GM18858 (cell line): ENCODE measurements at regions not wholly inside any gene's neighbourhood (a gene's known extent, or its start where the extent isn't known, plus 50 kb on each side); places are given as distances from the start of the nearest gene placed in this dataset.
"Not testable (repeated sequence)": the region's sequence is repeated elsewhere in the genome, so short reads cannot be mapped to it uniquely, and the experiment has no call there.

ENCODE experiments used
- ATAC-seq: cut with Tn5 transposase; IDR thresholded peaks from one replicate; pipeline ENCODE4 v1.9.1; 2021; ENCODE audit not compliant: unreplicated experiment

DNA sequence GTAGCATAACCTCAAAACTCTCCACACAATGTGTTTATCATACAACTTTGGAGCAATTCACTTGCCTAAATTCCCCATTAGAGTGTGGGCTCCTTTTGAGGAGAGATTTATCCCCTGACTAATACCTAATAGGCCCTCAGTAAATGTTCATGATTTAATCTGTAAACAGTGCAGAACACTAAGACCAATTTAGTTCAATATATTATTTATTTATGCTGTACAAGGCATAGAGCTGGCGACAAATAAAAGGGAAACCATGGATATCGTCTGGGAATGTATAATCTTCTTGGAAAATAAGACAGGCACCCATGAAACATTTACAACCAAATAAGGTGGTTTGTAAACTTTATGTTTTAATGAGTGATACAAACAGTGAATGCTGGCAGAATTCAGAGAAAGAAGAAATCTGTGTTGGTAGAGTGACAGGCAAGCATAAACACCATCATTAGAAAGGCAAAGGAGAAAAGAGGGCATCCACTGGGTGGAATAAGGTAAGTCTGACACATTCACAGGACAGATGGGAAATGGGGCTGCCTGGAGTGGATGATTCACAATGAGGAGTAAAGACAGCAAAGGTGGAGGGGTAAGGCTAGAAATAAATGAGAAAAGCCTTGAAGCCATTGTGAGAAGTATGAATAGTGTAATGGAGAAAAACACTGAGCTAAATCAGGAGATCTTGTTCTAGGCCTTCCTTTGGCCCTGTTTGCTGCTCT, 106.1 kb upstream of the MIR17HG start:
- ATAC-seq: no peak

DNA sequence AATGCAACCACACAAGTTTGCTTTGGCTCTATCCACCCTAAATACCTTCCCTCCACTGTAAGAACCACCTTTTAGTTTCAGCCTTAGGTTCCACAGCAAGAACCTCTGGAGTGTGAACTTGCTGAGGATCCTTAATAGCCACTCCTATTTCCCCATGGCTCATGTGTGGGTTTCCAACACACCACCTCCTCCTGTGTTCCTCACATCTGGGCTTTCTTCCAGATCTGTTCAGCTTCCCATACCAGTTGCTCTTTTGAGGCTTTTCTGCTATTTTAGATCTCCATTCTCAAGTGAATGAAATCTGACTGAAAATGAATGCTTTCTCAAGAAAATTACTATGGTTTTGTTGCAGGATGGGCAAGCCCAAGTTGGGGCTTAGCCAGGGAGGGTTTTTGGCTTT, 104.8 kb upstream of the MIR17HG start:
- no peak for ATAC-seq

DNA sequence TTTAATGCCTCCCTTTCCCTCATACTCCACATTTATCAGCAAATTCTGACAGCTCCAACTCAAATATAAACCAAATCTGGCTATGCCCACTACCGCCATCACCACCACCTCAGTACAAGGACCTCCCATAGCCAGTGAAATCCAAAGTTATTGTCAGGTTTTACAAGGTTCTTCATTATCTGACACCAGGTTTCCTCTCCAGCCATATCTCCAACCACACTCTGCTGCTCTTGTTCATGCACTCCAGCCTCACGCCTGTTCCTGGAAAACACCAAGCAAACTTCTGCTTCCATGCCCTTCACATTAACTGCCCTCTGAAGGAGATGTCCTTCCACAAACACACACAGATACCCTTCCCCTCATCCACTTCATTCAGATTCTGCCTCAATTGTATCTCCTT, 102.2 kb upstream of the MIR17HG start:
- no peak for ATAC-seq

DNA sequence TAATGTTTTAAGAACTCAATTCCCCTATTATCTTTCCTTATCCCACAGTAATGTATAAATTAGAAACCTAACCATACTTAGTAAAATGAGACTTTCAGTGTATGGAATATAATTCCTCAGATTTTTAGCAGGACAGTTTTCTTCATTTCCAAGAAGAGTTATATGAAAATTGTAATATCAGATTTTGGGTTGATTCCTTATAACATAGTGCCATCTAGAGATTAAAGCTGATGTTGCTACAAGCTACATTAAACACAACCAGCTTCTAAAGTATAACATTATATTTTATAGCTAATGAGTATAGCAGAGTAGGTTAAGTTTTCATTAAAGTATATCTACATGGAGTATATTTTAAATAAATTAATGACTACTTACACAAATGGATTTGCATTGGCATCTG, 99.7 kb upstream of the MIR17HG start:
- no peak for ATAC-seq

DNA sequence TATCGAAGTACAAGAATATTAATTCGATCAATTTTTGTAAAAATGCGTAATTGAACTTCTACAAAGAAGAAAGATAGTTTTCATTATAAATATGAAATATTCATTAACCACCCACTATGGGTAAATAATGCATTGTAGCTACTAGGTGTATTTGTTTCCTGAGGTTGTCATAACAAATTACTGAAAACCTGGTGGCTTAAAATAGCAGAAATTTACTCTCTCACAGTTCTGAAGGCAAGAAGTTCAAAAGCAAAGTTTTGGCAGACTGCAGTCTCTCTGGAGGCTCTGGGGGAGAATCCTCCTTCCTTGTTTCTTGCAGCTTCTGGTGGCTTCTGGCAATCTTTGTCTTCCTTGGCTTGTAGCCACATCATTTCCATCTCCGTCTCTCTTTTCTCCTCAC, 99.2 kb upstream of the MIR17HG start:
- no peak for ATAC-seq

DNA sequence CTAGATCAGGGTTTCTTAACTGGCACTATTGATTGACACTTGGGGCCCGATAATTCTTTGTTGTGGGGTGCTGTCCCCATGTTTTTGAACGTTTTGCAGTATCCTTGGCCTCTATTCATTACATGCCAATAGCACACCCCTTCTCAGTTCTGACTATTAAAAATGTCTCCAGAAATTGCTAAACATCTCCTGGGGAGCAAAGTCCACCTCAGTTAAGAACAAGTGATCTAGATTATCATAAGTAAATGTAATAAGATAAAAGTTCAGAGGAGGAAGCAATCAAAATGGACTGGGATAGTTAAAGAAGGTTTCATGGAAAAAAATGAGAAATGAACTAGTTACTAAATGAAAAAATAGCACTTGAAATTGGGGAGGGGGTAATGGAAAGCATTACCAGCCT, 98.1 kb upstream of the MIR17HG start:
- no peak for ATAC-seq

DNA sequence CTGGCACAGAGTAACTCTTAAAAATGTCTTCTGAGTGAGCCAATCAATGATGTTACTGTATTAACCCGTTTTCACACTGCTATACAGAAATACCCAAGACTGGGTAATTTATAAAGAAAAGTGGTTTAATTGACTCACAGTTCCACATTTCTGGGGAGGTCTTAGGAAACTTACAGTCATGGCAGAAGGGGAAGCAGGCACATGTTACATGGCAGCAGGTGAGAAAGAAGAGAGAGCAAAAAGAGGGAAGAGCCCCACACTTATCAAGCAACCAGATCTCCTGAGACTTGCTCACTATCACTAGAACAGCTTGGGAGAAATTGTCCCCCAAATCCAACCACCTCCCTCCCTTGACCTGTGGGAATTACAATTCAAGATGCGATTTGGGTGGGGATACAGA, 97.6 kb upstream of the MIR17HG start:
- no peak for ATAC-seq

DNA sequence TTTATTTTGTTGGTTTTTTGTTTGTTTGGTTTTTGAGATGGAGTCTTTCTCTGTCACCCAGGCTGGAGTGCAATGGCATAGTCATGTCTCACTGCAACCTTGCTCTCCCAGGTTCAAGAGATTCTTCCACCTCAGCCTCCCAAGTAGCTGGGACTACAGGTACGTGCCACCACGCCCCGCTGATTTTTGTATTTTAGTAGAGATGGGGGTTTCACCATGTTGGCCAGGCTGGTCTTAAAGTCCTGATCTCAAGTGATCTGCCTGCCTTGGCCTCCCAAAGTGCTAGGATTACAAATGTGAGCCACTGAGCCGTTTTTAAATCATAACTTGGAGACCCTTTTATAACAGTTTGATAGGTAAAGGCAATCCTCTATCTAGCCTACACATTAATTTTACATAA, 95.9 kb upstream of the MIR17HG start:
- ATAC-seq: not testable (repeated sequence)

DNA sequence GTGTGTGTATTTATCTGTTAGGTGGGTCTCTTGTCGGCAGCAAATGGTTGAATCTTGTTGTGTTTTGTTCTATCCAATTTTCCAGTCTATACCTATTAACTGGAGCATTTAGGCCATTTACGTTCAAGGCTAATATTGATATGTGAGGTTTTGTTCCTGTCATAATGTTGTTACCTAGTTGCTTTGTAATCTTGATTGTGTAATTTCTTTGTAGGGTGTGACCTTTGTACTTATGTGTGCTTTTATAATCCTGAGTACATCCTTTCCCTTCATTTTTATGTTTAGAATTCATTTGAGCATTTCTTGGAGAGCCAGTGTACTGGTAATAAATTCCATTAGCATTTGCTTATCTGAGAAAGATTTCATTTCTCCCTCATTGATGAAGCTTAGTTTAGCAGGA, 83.0 kb upstream of the MIR17HG start:
- ATAC-seq: no peak

DNA sequence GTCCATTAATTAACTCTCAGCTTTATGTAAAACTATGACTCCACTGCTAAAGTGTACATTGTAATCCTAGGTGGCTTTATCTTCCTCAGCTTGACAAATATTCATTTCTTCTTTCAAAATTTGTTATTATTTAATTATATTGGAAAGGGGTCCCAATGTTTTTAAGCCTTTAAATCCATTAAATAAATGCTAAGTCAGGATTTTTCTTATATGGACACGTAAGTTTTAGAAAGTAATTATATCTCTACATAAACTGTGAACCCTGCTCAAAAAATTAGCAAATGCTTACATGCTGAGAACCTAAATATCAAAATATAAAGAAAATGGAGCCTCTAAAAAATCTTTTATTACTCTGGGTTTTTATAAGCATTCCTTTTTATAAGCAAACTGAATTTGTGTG, 78.2 kb upstream of the MIR17HG start:
- no peak for ATAC-seq

DNA sequence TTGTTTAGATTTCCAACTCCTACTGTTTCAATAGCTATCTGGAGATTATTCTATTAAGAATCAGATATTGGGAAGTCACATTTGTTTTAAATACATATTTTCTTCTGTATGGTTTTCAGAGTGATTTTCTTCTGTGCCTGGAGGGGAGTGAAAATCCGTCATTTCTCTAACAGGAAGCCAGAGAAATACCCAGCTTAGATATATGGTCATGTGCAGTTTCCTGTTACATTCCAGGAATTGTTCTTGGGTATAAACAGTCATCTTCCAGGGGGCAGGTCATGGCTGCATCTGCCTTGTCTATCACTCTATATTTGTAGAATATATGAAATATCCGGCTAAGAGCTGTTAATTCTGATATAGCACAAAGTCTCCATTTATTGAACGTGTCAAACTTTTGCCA, 77.5 kb upstream of the MIR17HG start:
- no peak for ATAC-seq

DNA sequence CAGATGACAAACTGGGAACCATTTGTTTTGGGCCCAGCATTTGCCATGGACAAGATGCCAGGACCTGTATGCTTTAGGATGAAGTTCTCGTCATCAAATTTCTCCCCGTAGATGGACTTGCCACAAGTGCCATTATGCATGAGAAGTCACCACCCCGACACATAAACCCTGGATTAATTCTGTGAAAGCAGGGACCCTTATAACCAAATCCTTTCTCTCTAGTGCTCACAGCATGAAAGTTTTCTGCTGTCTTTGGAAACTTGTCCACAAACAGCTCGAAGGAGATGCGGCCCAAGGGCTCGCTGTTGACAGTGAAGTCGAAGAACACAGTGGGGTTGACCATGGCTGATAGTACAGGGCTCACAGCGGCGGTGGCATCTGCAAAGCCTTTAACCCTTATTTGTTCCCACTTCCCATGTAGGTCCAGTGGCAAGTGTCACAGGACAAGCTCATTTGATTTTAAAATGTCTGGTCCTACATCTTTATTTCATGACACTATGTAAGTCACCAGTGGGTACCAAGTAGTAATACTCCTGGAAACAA, 75.2 kb upstream of the MIR17HG start:
- ATAC-seq: no peak

DNA sequence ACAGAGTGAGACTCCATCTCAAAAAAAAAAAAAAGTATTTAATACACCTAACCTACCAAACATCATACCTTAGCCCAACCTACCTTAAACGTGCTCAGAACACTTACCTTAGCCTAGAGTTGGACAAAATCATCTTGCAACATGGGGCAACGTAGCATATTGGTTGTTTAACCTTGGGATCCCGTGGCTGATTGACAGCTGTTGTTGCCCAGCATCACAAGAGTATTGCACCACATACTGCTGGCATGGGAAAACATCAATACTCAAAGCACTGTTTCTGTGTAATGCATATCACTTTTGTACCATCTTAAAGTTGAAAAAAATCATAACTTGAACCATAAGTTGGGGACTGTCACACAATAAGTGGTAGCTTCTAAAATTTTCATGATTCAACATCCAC, 73.8 kb upstream of the MIR17HG start:
- no peak for ATAC-seq

DNA sequence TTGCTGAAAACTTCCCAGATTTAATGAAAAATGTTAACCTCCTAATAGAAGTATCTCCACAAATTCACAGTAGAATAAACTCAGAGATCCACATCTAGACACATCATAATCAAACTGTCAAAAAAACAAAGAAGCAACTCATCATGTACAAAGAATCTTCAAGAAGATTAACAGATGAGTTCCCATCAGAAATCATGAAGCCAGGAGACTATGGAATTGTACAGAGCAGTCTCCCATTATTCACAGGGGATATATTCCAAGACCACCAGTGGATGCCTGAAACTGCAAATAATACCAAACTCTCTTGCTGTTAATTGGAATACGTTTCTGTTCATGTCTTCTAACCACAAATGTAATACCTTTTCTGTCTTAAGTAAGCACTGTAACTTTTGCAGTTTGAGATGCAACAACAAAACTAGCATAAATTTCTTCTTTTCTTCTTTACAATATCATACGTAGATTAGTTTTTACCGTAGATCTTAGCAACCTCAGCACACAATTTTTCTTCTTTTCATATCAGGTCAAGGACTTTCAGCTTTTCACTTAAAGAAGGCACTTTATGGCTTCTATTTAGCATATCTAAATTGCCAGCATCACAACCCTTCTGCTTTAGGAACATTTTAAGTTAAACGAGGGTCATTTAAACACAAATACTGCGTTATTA, 70.3 kb upstream of the MIR17HG start:
- no peak for ATAC-seq

DNA sequence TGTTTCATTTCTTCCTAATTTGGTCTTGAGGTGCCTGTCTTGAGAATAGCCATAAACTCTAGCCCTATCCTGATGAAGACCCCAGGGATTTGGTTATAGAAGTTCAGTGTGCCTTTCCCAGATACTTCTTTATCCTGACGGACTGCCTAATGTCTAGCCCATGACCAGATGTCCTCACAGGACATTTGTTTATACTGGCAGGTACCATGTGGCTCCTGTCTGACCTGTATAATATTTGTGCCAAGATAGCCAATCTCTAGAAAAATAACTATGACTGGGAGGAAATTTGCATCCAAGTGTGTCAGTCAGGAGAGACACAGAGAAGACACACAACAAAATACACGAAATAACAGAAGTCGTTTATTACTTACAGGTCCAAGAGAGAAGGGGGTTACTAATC, 69.2 kb upstream of the MIR17HG start:
- no peak for ATAC-seq

DNA sequence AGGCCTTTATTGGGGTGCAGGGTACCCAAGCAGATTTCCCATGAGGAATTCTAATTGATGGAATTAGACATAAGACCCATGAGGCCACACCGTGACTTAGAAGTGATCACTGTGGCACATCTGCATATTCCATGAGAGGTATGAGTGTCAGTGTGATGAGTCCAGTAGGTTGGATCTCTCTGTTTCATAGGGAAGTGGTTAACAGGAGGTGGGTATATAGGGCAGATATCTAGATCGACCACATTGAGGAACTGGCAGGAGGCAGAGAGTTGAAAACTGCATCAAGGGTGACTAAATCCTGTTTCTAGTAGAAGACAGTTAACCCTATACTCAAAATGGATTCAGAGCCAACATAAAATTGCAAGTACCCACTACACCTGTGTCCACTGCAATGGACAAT, 68.6 kb upstream of the MIR17HG start:
- no peak for ATAC-seq

DNA sequence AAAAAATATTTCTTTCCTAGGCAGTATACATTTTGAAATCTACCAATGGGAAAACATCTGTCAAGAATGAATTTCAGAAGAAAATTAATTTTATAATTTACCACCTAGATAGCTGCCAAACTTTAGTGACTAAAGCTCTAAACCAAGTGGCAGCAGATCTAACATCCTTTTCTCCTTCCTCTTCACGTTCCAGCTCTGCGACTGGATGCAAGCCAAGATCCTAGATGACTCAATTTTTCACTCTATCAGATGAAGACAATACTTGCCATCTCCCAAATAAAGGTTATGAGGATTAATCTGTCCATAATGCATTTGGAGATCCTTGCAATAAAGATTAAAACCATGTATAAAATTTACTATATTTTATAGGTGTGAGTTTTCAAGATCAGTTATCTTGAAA, 66.7 kb upstream of the MIR17HG start:
- ATAC-seq: no peak

DNA sequence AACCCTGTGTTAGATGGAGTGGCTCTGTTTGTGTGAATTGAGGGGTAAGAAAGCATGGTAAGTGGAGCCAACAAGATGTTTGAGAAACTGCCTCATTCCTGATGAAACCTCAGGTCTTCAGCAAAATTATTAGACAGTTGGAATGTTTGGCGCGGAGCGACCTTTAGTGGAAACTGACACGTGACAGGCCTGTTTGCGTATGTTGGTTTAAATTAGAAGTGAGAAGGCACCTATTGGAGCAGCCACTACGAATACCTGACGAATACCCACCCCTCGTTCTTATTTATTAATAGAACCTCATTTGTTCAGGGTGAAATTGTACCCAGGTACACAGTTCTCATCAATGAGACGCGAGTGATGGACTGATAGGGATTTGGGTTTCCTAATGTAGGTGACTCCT, 63.2 kb upstream of the MIR17HG start:
- no peak for ATAC-seq

DNA sequence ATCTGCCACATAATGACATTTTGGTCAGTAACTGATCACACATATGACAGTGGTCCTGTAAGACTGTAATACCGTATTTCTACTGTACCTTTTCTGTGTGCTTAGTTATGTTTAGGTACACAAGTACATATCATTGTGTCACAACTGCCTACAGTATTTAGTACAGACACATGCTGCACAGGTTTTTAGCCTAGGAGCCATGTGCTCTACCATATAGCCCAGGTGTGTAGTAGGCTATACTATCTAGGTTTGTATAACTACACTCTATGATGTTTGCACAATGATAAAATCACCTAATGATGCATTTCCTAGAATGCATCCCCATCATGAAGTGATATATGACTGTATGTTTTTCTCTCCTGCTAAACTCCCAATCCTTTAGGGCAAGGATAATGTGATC, 61.2 kb upstream of the MIR17HG start:
- ATAC-seq: no peak

DNA sequence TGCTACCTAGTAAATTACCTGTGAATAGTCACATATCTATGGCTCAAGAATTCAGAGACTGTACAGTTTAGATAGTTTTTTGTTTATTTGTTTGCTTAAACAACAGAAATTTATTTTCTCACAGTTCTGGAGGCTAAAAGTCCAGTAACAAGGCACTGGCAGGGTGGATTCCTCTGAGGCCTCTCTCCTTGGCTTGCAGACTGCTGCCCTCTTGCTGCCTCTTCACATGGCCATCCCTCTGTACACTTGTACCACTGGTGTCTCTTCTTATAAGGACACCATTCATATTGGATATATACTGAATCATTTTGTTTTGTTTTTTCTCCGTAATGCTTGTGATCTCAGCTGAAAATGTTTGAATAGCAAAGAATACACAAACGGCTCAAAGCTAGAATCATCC, 56.4 kb upstream of the MIR17HG start:
- ATAC-seq: no peak

DNA sequence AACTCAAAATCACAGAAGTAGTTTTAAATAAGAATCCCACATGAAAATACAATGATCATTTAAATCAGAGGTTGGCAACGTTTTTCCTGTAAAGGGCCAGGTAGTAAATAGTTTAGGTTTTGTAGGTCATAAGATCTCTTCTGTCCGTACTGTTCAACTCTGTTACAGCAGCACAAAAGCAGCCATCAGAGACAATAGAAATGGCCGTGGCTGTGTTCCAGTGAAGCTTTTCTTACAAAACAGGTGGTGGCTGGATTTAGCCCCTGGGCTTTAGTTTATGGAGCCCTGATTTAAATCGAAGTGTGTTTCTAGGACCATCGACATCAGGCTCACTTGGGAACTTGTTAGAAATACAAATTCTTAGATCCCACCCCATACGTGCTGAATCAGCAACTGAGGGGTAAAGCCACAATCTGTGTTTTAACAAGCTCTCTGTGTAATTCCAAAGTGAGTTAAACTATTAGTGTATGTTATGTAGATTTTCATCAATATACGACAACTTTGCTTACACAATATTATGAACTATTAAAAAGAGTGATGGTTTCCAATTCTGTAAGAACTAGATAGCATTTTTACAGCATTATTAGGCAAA, 54.8 kb upstream of the MIR17HG start:
- no peak for ATAC-seq

DNA sequence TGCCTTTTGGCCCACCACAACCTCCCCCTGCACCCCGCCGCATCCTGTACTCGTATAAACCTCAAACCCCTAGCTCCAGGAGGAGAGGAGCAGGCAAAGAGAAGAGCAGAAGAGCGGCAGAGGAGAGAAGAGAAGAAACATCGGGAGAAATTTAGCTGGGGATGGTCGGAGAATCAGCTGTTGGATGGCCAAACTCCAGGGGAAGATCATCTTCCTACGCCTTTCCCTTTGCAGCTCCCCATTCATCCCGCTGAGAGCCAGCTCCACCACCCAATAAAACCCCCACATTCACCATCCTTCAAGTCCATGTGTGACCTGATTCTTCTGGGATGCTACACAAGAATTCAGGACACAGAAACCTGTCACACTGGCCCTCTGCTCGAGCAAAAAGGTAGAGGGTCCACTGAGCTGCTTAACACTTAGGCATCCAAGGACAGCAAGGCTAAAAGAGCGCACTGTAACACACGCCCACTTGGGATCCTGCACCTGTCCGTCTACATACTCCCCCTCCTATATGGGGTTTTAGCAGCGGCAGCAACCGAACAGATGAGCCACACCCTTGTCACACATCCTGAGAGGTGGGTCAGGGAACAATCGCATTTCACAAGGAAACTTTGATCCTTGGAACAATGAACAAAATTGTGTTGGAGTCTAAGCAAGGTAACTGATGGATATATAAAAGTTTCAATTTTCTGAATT, 51.6 kb upstream of the MIR17HG start:
- ATAC-seq: no peak
